Neural cell (in vitro differentiated cells): ENCODE measurements at regions not wholly inside any gene's neighbourhood (a gene's known extent, or its start where the extent isn't known, plus 50 kb on each side); places are given as distances from the start of the nearest gene placed in this dataset.
"Not testable (repeated sequence)": the region's sequence is repeated elsewhere in the genome, so short reads cannot be mapped to it uniquely, and the experiment has no call there.

Source experiments
- EP300 ChIP-seq: fragments of 450-650 bp; conservative IDR thresholded peaks from 2 replicates; pipeline ENCODE4 v1.6.1; 2014; ENCODE audit warnings: antibody characterized with exemption, mild to moderate bottlenecking, moderate library complexity; ENCODE audit not compliant: poor library complexity, severe bottlenecking
- EZH2 ChIP-seq: fragments of 200-600, 300-800 bp; shearing (Covaris generic), sonication (generic); IDR thresholded peaks from 2 replicates; pipeline ENCODE4 v1.6.1; 2014; ENCODE audit warnings: antibody characterized with exemption, low read length, borderline replicate concordance, mild to moderate bottlenecking; ENCODE audit not compliant: insufficient read depth, poor library complexity, severe bottlenecking
- MXI1 ChIP-seq: fragments of 450-650 bp; conservative IDR thresholded peaks from 2 replicates; pipeline ENCODE4 v1.6.1; 2014; ENCODE audit warnings: antibody characterized with exemption, mild to moderate bottlenecking; ENCODE audit not compliant: poor library complexity, severe bottlenecking
- POLR2AphosphoS5 ChIP-seq: IDR thresholded peaks from 2 replicates; pipeline ENCODE4 v1.6.1; 2012
- RAD21 ChIP-seq: fragments of 450-650 bp; conservative IDR thresholded peaks from 2 replicates; pipeline ENCODE4 v1.6.1; 2014; ENCODE audit warnings: antibody characterized with exemption, mild to moderate bottlenecking, moderate library complexity
- SMC3 ChIP-seq: fragments of 450-650 bp; conservative IDR thresholded peaks from 2 replicates; pipeline ENCODE4 v1.6.1; 2014; ENCODE audit warnings: antibody characterized with exemption, mild to moderate bottlenecking, moderate library complexity; ENCODE audit not compliant: poor library complexity
- TAF1 ChIP-seq: IDR thresholded peaks from 2 replicates; pipeline ENCODE4 v1.6.1; 2012; ENCODE audit warnings: low read depth
- TF ChIP-seq, protein P1 (sequence below): fragments of 450-650 bp; IDR thresholded peaks from 2 replicates; pipeline ENCODE4 v1.5.1; 2014; ENCODE audit warnings: antibody characterized with exemption, mild to moderate bottlenecking, moderate library complexity; ENCODE audit not compliant: poor library complexity, severe bottlenecking

DNA sequence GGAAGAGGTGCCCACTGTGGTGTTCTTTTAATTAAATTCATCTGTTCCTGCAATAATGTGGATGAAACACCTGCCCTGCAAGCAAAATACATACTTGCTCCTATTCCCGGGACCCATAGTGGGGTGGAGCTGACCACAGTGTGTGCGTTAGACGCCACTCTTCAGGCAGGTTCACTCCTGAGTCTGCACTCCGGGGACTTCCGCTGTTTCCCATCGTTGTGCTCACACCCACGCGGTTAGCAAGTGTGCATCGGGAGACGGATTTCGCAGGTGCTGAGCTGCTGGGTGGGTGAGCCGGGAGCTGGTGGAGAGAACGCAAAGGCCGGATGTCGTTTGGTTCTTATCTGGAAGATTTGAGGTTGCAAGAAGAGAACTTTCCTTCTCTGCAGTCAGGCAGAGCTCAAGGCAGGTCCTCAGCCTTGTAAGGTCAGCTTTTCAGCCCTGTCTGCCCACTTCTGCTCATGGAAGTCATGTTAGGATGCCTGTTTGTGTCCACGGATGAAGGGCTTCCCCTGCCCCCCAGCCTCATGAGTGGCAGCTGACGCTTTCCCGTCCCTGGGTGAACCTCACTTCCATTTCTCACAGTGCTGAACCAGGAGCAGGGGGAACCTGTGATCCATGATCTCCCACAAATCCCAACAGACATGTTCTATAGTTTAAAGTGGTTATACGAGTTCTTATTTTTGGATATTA, 193.3 kb upstream of the SULF2 start:
- TF ChIP-seq, protein P1, sequence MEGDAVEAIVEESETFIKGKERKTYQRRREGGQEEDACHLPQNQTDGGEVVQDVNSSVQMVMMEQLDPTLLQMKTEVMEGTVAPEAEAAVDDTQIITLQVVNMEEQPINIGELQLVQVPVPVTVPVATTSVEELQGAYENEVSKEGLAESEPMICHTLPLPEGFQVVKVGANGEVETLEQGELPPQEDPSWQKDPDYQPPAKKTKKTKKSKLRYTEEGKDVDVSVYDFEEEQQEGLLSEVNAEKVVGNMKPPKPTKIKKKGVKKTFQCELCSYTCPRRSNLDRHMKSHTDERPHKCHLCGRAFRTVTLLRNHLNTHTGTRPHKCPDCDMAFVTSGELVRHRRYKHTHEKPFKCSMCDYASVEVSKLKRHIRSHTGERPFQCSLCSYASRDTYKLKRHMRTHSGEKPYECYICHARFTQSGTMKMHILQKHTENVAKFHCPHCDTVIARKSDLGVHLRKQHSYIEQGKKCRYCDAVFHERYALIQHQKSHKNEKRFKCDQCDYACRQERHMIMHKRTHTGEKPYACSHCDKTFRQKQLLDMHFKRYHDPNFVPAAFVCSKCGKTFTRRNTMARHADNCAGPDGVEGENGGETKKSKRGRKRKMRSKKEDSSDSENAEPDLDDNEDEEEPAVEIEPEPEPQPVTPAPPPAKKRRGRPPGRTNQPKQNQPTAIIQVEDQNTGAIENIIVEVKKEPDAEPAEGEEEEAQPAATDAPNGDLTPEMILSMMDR: not testable (repeated sequence)
- TF ChIP-seq EZH2, POLR2AphosphoS5, RAD21, MXI1, EP300, TAF1, SMC3: not testable (repeated sequence)
